Kidney (tissue), 13 donors: ENCODE measurements at regions not wholly inside any gene's neighbourhood (a gene's known extent, or its start where the extent isn't known, plus 50 kb on each side); places are given as distances from the start of the nearest gene placed in this dataset.
A peak's percentile ranks its signal among the peaks of the same experiment; 100 is the strongest.

ENCODE experiments used
- DNase-seq, 5 donors: peaks; one replicate each; pipeline ENCODE4 v3.0.0-alpha.2; 2013 to 2020
- FAIRE-seq: peaks from 2 replicates; lab custom pipeline; 2012; peaks lifted over from hg19 to GRCh38; lab: Jason Lieb, UNC
- H3K27ac ChIP-seq, 2 donors: one replicate each; pipeline ENCODE4 v1.7.0; 2013; ENCODE audit warnings: low read depth in 2 of 2, low read length in 2 of 2, inconsistent platforms in 1 of 2
- H3K27me3 ChIP-seq: one replicate; pipeline ENCODE4 v1.7.1; 2013; ENCODE audit warnings: low read length, inconsistent platforms; ENCODE audit not compliant: control insufficient read depth, insufficient read depth
- H3K36me3 ChIP-seq, 3 donors: one replicate each; pipeline versions ENCODE4 v1.7.0 to v1.7.1; 2013; ENCODE audit warnings: low read length in 3 of 3, control low read depth in 1 of 3, inconsistent platforms in 1 of 3; ENCODE audit not compliant: insufficient read depth in 3 of 3, control insufficient read depth in 2 of 3
- H3K4me1 ChIP-seq, 3 donors: one replicate each; pipeline versions ENCODE4 v1.7.0 to v1.7.1; 2013; ENCODE audit warnings: low read length in 3 of 3, inconsistent platforms in 1 of 3, low read depth in 1 of 3; ENCODE audit not compliant: control insufficient read depth in 2 of 3, insufficient read depth in 2 of 3
- H3K4me3 ChIP-seq, 3 donors: one replicate each; pipeline versions ENCODE4 v1.7.0 to v1.8.1; 2013; ENCODE audit warnings: low read length in 3 of 3, control low read depth in 1 of 3, inconsistent platforms in 1 of 3
- H3K9ac ChIP-seq, 3 donors: one replicate each; pipeline versions ENCODE4 v1.7.0 to v1.7.1; 2013; ENCODE audit warnings: low read length in 3 of 3, control low read depth in 1 of 3, inconsistent platforms in 1 of 3
- H3K9me3 ChIP-seq, 3 donors: one replicate each; pipeline versions ENCODE4 v1.7.0 to v1.7.1; 2013; ENCODE audit warnings: low read length in 3 of 3, control low read depth in 1 of 3, inconsistent platforms in 1 of 3; ENCODE audit not compliant: control insufficient read depth in 2 of 3, insufficient read depth in 1 of 3
- intact Hi-C: fragments of 100-400 bp; cut with DNase I; formaldehyde crosslinking; loops from one replicate; pipeline ENCODE4 v1.11.1; 2022
- TF ChIP-seq, protein P1 (sequence below): IDR thresholded peaks from 3 replicates; pipeline ENCODE4 v1.5.1; 2012; ENCODE audit warnings: mild to moderate bottlenecking, moderate library complexity, borderline replicate concordance; ENCODE audit not compliant: insufficient read depth; ENCODE audit errors: extremely low read depth
- donor health status: control.
- donor health status: control.
- donor health status: control.
- donor health status: control.
- donor health status: control.
- donor health status: DM: yes; HTN: yes; CAD: no.
- donor health status: Normal renal cell carcinoma (clear cell type).

DNA sequence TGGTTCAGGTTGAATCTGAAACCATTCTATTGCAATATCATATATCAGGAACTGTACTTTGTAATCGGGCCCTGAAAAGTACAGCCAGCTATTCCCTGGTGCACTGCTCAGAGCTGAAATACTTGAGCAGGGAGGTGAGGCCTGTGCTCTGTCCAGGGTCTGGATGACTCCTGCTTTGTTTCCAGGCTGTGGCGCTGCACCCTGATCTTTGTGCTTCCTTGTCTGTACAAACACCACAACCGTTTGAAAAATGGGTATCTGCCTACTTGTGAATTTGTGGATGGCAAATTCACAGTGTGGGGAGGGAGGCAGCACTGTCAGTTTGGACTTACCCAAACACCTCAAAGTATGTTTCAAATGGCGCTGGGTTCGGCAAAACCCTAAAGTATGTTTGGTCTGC, 155.4 kb upstream of the FAR2 start:
- Histone ChIP-seq H3K9me3 (no peaks in the 10 kb centered on the region), H3K4me1 (no peaks in the 10 kb centered on the region), H3K27me3 (no peaks in the 10 kb centered on the region), H3K4me3 (no peak overlapping the region), H3K9ac (no peak overlapping the region), H3K36me3 (no peaks in the 10 kb centered on the region), H3K27ac (no peak overlapping the region)
- FAIRE-seq (no peak), DNase-seq (no peak)
- intact Hi-C loops, result no loop called here
- TF ChIP-seq, protein P1, sequence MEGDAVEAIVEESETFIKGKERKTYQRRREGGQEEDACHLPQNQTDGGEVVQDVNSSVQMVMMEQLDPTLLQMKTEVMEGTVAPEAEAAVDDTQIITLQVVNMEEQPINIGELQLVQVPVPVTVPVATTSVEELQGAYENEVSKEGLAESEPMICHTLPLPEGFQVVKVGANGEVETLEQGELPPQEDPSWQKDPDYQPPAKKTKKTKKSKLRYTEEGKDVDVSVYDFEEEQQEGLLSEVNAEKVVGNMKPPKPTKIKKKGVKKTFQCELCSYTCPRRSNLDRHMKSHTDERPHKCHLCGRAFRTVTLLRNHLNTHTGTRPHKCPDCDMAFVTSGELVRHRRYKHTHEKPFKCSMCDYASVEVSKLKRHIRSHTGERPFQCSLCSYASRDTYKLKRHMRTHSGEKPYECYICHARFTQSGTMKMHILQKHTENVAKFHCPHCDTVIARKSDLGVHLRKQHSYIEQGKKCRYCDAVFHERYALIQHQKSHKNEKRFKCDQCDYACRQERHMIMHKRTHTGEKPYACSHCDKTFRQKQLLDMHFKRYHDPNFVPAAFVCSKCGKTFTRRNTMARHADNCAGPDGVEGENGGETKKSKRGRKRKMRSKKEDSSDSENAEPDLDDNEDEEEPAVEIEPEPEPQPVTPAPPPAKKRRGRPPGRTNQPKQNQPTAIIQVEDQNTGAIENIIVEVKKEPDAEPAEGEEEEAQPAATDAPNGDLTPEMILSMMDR, result no peak

DNA sequence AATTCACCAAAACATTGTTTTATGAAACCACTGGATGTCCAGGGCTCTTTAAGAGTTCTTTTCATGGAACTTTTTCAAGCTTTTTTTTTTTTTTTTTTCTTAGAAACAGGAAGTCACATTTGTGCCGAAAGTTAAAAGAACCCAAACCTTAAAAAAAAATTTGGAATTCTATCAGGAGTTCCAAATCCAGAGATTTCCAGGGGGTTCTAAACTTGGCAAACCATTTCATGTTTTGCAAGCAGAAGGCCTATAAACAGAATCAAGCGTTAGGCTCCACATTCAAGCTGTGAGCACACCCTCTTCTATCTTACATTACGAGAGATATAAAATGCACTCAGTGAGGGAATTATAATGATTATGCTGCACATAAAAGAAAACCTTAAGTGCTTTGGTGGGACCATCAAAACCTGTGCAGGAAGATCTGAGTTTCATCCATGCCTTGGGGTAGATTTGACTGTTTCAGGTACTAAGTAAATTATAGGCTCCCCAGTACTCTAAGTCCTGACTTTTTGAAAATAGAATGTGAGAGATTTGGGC, 154.8 kb upstream of the FAR2 start:
- Histone ChIP-seq H3K4me3 (no peak overlapping the region), H3K36me3 (no peaks in the 10 kb centered on the region), H3K27me3 (no peaks in the 10 kb centered on the region), H3K4me1 (peaks cover 0 to 2% (median 0%) of the 10 kb centered on the region in 3 donors), H3K9me3 (no peaks in the 10 kb centered on the region), H3K9ac (no peak overlapping the region), H3K27ac (no peak overlapping the region)
- FAIRE-seq (no peak), DNase-seq (no peak)
- intact Hi-C loops, result no loop called here
- TF ChIP-seq, protein P1, result no peak

DNA sequence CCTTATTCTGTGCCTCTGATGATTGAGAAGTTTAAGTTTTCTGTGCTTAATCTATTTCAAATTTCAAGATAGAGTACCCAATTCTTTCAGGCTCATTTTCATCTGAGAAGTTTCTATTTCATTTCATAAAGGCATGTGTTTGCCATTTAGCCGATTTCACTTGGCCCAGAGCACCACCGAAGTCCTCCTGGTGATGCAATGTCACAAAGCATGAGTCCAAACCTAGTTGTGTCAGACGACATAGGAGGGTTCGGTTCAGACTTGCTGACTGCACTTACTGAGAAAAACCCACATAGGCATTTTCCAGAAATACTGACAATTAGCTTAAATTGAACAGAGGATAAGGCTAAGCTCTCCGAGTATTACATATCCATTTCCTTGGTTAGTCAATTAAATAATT, 152.4 kb upstream of the FAR2 start:
- FAIRE-seq (no peak), DNase-seq (no peak)
- H3K27ac ChIP-seq, result no peak overlapping the region
- intact Hi-C loops, result no loop called here
- H3K4me1 ChIP-seq, result peaks cover 0 to 2% (median 0%) of the 10 kb centered on the region in 3 donors
- H3K27me3 ChIP-seq, result no peaks in the 10 kb centered on the region
- TF ChIP-seq, protein P1, result no peak
- no peaks in the 10 kb centered on the region for H3K9me3 ChIP-seq
- no peaks in the 10 kb centered on the region for H3K36me3 ChIP-seq
- no peak overlapping the region for H3K9ac ChIP-seq
- no peak overlapping the region for H3K4me3 ChIP-seq

DNA sequence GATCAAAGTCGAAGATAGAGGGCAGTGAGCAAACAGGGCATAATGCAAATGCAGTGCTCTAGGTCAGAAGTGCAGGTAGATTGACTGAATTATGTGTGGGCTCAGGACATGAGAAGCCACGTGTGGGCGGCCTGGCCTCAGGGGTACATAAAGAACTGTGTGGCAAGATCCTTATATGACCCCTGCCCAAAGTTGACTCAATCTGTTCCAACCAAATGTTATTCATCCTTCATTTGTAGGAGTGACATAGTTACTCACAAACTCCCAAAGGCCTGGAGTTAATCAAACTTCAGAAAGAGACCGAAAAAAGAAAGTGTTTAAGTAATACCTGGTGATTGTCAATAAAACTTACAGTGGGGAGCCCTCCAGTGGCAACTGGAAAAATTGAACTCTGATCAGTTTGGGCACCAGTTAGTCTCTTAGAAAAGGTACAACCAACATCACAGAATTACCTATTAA, 150.4 kb upstream of the FAR2 start:
- TF ChIP-seq, protein P1, result peak; percentile 22
- Histone ChIP-seq H3K27me3 (no peaks in the 10 kb centered on the region), H3K9ac (no peak overlapping the region), H3K36me3 (no peaks in the 10 kb centered on the region), H3K27ac (no peak overlapping the region), H3K4me3 (no peak overlapping the region), H3K9me3 (no peaks in the 10 kb centered on the region), H3K4me1 (peaks cover 0 to 2% (median 0%) of the 10 kb centered on the region in 3 donors)
- intact Hi-C loops, result no loop called here
- FAIRE-seq, result no peak
- peak in 3 of 5 donors; percentile 20 to 58 (median 45) for DNase-seq
